MM.1S (cell line): ENCODE measurements at regions not wholly inside any gene's neighbourhood (a gene's known extent, or its start where the extent isn't known, plus 50 kb on each side); places are given as distances from the start of the nearest gene placed in this dataset.

ENCODE experiments used
- DNase-seq: peaks from one replicate; pipeline ENCODE4 v3.0.0-alpha.2; 2015
- H2AFZ ChIP-seq: fragments of 300-600 bp; sonication (generic); 2 replicates; pipeline ENCODE4 v1.6.0; 2016; ENCODE audit warnings: antibody characterized with exemption, low read length
- H3F3A ChIP-seq: fragments of 300-600 bp; sonication (generic); 2 replicates; pipeline ENCODE4 v1.6.1; 2016; ENCODE audit warnings: mild to moderate bottlenecking, antibody characterized with exemption, low read length, moderate library complexity, mixed read lengths; ENCODE audit not compliant: insufficient read depth
- H3K27ac ChIP-seq: fragments of 300-600 bp; sonication (generic); 2 replicates; pipeline ENCODE4 v1.5.1; 2016; ENCODE audit warnings: mild to moderate bottlenecking, low read length
- H3K27me3 ChIP-seq: fragments of 300-600 bp; sonication (generic); replicated peaks from 2 replicates; pipeline ENCODE4 v1.6.0; 2016; ENCODE audit warnings: low read length; ENCODE audit not compliant: insufficient read depth
- H3K36me3 ChIP-seq: fragments of 300-600 bp; sonication (generic); replicated peaks from 2 replicates; pipeline ENCODE4 v1.6.1; 2016; ENCODE audit warnings: mild to moderate bottlenecking, low read length, mixed read lengths; ENCODE audit not compliant: insufficient read depth
- H3K4me1 ChIP-seq: fragments of 300-600 bp; sonication (generic); 2 replicates; pipeline ENCODE4 v1.6.1; 2016; ENCODE audit warnings: low read length, mixed read lengths
- H3K4me2 ChIP-seq: fragments of 300-600 bp; sonication (generic); 2 replicates; pipeline ENCODE4 v1.6.0; 2016; ENCODE audit warnings: low read depth, low read length
- H3K4me3 ChIP-seq: fragments of 300-600 bp; sonication (generic); 2 replicates; pipeline ENCODE4 v1.5.1; 2016; ENCODE audit warnings: low read length, mixed read lengths
- H3K79me2 ChIP-seq: fragments of 300-600 bp; sonication (generic); 2 replicates; pipeline ENCODE4 v1.6.1; 2016; ENCODE audit warnings: mixed run types, low read length, mixed read lengths
- H3K9ac ChIP-seq: fragments of 300-600 bp; sonication (generic); 2 replicates; pipeline ENCODE4 v1.6.1; 2016; ENCODE audit warnings: low read length, mixed read lengths
- H3K9me2 ChIP-seq: fragments of 300-600 bp; sonication (generic); replicated peaks from 2 replicates; pipeline ENCODE4 v1.6.1; 2016; ENCODE audit warnings: mild to moderate bottlenecking, low read length, mixed read lengths; ENCODE audit not compliant: insufficient read depth
- H3K9me3 ChIP-seq: fragments of 300-600 bp; sonication (generic); replicated peaks from 2 replicates; pipeline ENCODE4 v1.6.1; 2016; ENCODE audit warnings: mild to moderate bottlenecking, low read length, mixed read lengths; ENCODE audit not compliant: insufficient read depth
- H4K20me1 ChIP-seq: fragments of 300-600 bp; sonication (generic); 2 replicates; pipeline ENCODE4 v1.6.1; 2016; ENCODE audit warnings: mild to moderate bottlenecking, low read length, moderate library complexity, mixed read lengths; ENCODE audit not compliant: insufficient read depth
- CTCF ChIP-seq: fragments of 300-600 bp; sonication (generic); IDR thresholded peaks from 2 replicates; pipeline ENCODE4 v1.5.1; 2016; ENCODE audit warnings: antibody characterized with exemption, low read length, mixed read lengths
- EZH2 ChIP-seq: fragments of 300-600 bp; sonication (generic); optimal IDR thresholded peaks from 2 replicates; pipeline ENCODE3; 2017; ENCODE audit warnings: low read depth, mild to moderate bottlenecking, antibody characterized with exemption, low read length, mixed read lengths
- EZH2phosphoT487 ChIP-seq: fragments of 300-600 bp; sonication (generic); IDR thresholded peaks from 2 replicates; pipeline ENCODE4 v1.6.1; 2018; ENCODE audit warnings: antibody characterized with exemption, low read length

GRCh38 chr7:46636022-46636421 lies 715.0 kb upstream of the IGFBP3 start:
- no peaks in the 10 kb centered on the region for H3K9me2 ChIP-seq
- no peaks in the 10 kb centered on the region for H3K27me3 ChIP-seq
- no peaks in the 10 kb centered on the region for H3K79me2 ChIP-seq
- no peak overlapping the region for H2AFZ ChIP-seq
- H3K27ac ChIP-seq: no peak overlapping the region
- no peak overlapping the region for H3K4me2 ChIP-seq
- TF ChIP-seq EZH2: no peak
- no peak for TF ChIP-seq CTCF
- no peak for TF ChIP-seq EZH2phosphoT487
- H3K9me3 ChIP-seq: no peaks in the 10 kb centered on the region
- H3K4me3 ChIP-seq: no peak overlapping the region
- DNase-seq: no peak
- no peaks in the 10 kb centered on the region for H4K20me1 ChIP-seq
- no peaks in the 10 kb centered on the region for H3F3A ChIP-seq
- no peaks in the 10 kb centered on the region for H3K36me3 ChIP-seq
- no peak overlapping the region for H3K9ac ChIP-seq
- H3K4me1 ChIP-seq: no peaks in the 10 kb centered on the region

GRCh38 chr7:46633630-46634240 lies 712.7 kb upstream of the IGFBP3 start:
- H3K9me3 ChIP-seq: no peaks in the 10 kb centered on the region
- H3K4me3 ChIP-seq: no peak overlapping the region
- H3K36me3 ChIP-seq: no peaks in the 10 kb centered on the region
- no peaks in the 10 kb centered on the region for H3K9me2 ChIP-seq
- H2AFZ ChIP-seq: no peak overlapping the region
- H3K4me2 ChIP-seq: no peak overlapping the region
- no peaks in the 10 kb centered on the region for H3K79me2 ChIP-seq
- no peaks in the 10 kb centered on the region for H3K27me3 ChIP-seq
- no peaks in the 10 kb centered on the region for H3F3A ChIP-seq
- H3K4me1 ChIP-seq: no peaks in the 10 kb centered on the region
- DNase-seq: no peak
- H4K20me1 ChIP-seq: no peaks in the 10 kb centered on the region
- no peak overlapping the region for H3K27ac ChIP-seq
- no peak overlapping the region for H3K9ac ChIP-seq
- no peak for TF ChIP-seq CTCF
- no peak for TF ChIP-seq EZH2phosphoT487
- TF ChIP-seq EZH2: no peak

GRCh38 chr7:46633200-46633599 lies 712.1 kb upstream of the IGFBP3 start:
- Histone ChIP-seq H3K9me2 (no peaks in the 10 kb centered on the region), H3K27ac (no peak overlapping the region), H3K79me2 (no peaks in the 10 kb centered on the region), H3F3A (no peaks in the 10 kb centered on the region), H3K4me1 (no peaks in the 10 kb centered on the region), H3K4me2 (no peak overlapping the region), H3K9me3 (no peaks in the 10 kb centered on the region), H3K4me3 (no peak overlapping the region), H3K9ac (no peak overlapping the region), H3K27me3 (no peaks in the 10 kb centered on the region), H2AFZ (no peak overlapping the region), H3K36me3 (no peaks in the 10 kb centered on the region), H4K20me1 (no peaks in the 10 kb centered on the region)
- no peak for TF ChIP-seq EZH2phosphoT487
- TF ChIP-seq CTCF: no peak
- TF ChIP-seq EZH2: no peak
- DNase-seq: no peak
